GM18867 (cell line): ENCODE measurements at regions not wholly inside any gene's neighbourhood (a gene's known extent, or its start where the extent isn't known, plus 50 kb on each side); places are given as distances from the start of the nearest gene placed in this dataset.

Experiments
- ATAC-seq: cut with Tn5 transposase; IDR thresholded peaks from one replicate; pipeline ENCODE4 v1.9.1; 2021; ENCODE audit warnings: mild to moderate bottlenecking, moderate library complexity; ENCODE audit not compliant: unreplicated experiment

DNA sequence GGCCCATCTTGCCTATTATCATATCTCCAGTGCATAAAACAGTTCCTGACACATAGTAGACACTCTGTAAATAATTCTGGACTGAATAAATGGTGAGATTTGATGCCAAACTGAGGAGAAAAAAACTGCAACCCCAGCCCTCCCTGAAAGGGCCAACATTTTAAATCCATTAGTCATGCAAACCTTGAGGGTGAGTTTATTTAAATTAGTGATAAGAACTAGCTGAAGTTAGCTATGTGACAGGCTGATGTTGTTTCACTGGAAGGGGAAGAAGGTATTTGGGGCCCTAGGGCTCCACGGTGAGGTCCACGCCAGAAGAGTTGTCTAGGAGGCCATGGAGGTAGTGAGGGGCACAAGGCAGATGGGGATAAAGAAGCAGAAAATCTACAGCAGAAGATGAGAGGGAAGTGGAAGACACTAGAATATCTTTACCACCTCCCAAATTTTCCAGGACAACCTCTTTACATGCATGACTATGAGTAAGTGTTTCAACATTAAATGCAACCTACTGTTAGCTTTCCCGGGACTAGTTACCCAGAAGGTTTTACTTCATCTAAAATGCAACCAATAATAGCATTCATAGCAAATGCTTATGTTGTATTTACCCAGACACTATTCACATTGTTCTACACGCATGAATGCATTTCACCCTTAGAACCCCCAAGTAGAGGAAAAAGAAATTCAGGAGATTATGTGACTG lies 183.2 kb upstream of the LYZL1 start:
- ATAC-seq, result no peak

DNA sequence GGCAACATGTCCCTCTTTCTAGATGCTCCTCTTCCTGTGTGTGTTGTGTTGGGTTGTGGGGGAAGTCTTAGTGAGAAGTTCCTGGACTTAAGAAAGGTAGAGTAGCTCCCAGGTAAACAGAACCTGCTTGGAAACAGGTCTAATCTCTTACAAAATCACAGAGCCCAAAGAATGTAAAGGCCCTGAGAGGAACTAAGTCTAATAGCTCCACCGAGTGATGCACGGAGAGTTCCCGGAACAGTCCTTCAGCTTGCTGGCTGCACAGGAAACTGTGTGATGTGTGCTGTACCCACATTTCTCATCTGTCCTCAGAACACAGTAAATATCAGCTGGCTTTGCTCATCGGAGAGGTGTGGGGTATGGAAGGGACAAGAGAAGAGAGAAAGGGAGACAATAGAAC lies 182.6 kb upstream of the LYZL1 start:
- ATAC-seq, result no peak

DNA sequence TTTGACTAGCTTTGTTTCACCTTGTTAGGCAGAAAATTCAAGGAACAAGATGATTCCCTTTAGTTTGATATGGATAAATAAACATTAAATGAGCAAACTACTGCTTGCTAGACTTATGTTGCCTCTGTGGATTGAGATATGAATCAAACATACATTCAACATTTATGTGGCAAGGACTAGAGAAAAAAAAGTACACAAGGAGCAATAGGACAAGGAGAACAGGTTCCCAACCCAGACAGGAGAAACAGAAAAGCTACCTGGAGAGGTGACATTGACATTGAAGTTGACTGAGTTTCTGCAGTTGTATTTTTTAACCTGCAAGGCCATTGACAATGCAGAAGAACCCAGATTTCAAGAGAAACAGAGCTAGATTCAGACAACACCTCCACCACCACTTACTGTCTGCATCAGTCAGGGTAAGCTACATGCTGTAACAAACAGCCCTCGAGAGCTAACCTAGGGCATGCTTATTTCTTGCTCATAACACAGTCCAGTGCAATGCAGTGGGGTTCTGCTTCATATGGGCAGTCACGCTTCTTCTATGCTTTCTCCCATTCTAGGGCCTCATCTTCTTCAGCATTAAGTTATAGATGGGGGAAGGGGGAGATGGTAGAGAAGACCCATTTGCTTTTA lies 180.9 kb upstream of the LYZL1 start:
- no peak for ATAC-seq

DNA sequence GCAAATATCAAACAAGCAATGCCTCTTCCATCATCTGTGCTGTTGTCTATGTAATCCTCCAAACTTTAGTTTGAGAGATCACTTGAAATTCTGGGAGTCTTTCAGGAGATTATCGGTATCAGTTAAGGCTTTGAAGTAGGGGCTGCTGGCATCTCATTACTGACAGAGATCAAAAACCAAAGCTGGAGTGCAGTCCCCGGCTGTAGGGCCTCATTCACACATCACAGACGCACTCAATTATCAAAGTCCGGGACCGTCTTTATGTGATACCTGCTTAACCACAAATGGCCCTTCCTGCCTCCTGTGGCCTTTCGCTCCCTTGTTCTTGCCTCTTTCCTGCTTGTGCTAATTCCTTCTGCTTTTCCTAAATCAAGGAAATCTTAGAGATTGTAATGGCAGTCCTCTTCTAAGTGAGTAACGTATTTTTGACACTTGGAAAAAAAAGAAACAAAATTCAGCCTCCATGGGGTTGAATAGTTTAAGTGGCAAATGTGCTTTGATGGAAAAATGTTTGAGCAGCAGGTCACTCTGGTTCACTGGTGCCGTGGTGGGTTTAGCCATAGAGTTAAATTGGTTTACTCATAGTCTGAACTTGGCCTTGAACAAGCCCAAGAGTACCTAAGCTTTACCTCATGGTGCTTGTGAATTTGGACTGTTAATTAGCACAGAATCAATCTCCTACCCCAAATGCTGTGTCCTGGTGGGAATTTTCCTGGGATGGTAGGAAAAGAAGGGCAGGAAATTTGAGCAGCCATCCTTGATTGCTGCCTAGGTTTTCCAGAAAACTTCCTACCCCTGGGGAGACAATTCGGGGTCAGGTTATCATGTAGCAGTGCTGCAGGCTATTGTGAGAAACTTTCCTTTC lies 178.9 kb upstream of the LYZL1 start:
- ATAC-seq, result no peak

DNA sequence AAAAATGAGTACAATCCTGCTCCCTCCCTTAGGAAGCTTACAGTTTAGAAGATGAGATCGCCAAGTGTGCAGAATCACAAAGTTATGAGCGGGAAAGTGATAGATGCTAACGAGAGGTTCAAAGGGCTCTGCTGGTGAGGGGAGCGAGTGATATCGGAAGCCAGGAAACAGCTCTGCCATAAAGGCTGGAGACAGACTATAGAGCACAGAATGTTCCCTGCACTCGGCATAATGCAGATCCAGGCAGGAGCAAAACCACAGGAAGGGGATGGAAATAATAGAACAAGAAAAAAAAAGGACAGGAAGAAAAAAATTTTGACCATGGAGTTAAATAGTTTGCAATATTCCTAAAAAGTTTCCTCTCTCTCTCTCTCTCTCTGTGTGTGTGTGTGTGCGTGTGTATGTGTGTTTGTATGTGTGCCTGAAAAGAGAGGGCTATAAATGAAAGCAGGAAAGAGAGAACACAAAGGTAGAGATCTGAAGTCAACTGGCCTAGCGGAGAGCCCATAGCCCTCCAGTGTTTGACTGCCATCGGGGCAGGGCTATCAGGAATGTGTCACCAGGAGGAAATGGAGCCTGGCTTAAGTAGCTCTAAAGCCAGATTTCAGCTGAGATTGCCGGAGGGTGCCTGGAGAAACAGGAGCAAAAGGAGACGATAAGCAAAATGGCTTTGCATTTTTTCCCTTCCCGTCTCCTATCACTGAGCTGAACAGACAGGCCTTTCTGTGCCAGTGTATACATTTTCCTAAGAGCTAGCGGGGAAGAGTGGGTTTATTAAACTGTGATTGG lies 175.8 kb upstream of the LYZL1 start:
- no peak for ATAC-seq

DNA sequence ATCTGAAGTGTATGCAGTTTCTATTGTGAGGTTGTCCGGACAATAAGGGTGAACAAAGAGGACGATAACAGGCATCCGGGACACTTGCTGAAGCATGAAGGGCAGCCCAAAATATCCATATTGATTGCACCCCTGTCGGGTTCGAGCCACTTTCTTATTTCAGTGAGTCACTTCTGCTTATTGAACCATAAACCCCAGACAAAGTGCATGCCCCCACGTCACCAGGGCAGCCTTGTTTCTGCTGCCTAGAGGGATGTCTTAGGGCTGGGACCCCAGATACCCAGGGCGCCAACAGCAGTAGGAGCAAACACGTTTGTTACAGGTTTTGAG lies 175.3 kb upstream of the LYZL1 start:
- no peak for ATAC-seq

DNA sequence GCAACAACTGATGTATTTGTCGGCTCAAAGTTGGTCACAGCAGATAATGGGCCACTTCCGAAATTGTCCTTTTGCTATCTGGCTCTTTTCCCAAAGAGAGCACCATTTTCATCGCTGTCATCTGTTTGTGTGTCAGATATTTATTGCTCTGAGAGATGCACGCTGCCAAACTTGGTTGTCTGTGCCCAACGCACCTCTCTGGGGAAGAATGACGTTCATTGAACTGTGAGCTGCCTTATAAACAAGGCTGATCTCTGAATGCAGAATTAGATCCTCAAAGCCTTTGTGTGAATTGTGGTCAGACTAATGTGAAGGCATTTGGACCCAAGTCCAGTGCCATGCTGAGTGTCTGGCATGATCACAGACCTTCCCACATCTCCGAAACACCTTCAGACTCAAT lies 174.7 kb upstream of the LYZL1 start:
- no peak for ATAC-seq

DNA sequence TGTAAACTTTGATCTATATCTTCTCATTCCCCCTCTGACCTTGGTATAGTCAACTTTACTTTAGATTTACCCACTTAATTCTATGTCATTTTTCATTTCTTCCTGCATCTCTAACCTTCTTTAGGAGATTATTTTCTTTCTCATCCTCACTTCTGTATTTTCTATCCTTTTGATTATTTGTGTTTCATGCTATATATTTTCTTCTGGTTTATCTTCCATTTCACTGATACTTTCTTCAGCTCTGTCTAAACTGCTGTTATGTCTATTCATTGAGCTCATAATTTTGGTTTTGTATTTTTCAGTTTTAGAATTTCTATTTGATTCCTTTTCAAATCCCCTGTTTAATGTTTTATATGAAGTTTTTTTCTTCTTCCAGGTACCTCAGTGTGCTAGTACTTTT lies 171.1 kb upstream of the LYZL1 start:
- ATAC-seq, result no peak

DNA sequence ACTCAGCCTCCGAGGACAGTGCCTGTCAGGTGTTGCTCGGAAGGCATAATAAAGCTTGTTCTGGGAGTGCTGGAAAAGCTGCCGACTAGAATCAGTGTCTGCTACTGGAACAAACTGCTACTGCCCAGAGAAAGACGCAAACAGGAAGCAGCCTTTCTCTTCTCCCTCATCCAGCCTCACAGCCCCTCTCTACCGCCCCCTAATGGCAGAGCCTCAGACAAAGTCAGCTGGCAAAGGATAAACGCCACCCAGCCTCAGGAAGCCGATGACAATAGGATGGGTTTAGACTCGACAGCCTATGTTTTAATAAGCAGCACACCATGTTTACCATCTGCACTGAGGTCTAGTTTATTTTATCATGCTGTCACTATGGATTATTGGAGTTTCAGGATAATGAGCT lies 169.5 kb upstream of the LYZL1 start:
- ATAC-seq, result no peak

DNA sequence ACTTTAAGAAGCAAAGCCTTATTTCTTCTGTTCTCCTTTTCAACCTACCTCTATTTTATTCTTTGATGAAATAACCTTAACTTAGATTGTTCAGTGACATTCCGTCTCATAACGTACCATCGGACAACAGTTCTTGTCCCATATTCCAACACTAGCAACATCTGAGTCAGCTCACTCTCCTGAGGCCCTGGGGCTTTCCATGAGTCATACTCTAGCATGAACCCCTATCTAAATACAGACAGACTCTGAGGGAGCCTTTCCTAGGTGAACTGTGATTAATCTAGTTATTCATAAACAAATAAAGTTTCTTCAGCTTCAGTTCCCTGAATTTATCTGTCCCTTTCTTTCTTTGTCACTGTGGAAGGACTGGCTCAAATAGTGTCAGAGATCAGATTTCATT lies 168.7 kb upstream of the LYZL1 start:
- ATAC-seq, result no peak

DNA sequence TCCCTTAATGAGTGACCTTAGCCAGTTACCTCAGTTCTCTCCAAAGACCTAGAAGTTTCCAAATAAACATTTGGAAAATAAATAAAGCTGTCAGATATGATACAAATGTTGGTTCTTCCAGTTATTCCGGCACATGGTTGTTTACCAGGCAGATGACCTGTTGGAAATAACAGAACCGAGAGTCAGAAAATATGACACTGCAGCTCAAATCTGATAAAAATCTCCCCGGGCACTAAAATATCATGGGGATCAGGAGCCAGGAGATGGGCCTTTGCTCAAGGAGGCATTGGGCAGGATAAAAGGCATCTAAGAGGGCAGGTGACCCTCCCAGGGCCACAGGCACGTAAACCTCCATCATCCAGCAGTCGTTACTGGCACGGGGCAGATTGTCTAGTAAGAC lies 164.0 kb upstream of the LYZL1 start:
- ATAC-seq, result no peak

DNA sequence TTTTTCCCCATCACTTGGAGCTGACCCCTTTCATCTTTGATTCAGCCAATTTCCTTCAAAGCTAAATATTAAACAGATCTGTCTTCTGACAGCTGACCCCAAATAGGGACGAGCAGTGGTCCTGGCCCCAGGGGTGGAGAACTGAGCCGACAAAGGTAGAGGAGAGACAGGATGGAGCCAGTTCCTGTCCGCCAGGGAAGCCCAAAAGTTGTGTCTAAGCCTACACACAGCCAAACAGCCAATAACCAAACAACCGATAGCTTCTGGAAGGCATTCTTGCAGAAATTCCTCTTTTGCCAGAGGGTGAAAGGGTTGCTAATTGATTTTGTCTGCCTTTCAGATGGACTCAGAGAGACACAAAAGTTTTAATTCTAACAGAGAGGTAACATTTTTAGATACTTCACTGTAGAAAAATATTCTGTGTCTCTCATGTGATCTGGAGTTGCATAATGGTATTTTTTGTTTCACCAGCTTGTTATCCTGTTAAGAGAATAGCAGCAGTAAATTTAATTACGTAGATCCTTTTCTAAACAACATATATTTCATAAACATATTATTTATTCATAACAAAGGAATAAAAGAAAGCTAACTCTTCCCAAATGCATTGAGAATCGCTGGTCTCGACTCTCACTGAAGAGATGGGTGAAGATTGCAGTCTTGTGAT lies 161.7 kb upstream of the LYZL1 start:
- no peak for ATAC-seq

DNA sequence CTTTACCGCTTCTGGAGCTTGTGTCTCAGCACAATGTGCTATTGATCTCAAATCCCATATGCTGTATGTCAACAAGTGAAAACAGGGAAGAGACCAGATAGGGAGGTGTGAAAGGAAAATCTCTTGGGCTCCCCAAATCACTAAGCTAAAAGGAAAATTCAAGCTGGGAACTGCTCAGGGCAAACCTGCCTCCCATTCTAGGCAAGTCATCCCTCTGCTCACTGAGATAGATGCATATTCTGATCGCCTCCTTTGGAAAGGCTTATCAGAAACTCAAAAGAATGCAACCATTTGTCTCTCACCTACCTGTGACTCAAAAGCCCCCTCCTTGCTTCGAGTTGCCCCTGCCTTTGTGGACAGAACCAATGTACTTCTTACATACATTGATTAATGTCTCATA lies 161.1 kb upstream of the LYZL1 start:
- no peak for ATAC-seq

DNA sequence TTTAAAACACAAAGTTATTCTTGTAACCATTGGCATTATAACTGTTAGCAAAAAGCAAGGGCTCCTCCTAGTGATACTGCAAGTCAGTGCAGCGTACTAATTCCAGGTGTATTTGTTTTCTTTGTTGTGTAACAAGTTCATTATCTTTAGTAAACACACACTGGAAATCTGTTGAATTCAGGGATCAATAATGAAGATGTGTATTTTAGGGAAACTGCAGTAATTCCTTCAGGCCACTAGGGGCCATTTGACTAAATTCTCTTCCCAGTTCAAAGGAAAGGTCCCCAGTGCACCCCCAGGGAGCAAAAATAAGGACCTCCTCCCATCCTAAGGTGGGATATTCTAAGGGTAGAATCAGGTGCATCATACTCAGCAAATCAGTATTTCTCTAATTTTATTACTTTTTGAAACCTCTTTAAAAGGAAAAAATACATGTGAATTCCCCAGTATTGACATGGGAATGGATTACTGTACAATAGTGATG lies 158.6 kb upstream of the LYZL1 start:
- no peak for ATAC-seq

DNA sequence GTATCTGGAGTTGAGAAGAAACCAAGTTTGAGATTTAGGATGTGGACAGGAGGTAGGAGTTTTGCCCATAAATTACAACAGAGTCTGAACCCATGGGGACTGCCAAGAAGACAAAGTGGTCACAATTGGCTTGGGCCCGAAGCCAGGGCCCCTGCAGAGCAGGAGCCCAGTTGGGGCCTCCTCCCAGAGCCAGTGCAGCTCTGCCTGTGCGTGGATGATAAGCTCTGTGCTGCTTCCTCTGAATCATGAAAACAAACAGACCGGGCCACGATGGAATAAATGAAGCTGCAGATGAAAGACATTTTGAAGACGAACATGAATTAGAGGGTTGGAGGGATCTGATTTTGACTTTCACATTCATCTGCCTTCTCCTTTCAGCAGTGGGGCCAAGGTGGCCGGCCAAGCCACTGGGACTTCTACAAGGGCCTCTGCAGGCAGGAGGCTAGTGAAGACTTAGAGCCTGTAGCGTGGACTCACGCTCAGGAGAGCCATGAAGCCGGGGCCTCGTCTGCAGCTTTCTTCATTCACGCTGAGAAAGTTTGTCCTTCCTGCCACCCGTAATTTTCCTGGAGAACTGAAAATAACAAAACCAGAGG lies 156.8 kb upstream of the LYZL1 start:
- ATAC-seq, result no peak

DNA sequence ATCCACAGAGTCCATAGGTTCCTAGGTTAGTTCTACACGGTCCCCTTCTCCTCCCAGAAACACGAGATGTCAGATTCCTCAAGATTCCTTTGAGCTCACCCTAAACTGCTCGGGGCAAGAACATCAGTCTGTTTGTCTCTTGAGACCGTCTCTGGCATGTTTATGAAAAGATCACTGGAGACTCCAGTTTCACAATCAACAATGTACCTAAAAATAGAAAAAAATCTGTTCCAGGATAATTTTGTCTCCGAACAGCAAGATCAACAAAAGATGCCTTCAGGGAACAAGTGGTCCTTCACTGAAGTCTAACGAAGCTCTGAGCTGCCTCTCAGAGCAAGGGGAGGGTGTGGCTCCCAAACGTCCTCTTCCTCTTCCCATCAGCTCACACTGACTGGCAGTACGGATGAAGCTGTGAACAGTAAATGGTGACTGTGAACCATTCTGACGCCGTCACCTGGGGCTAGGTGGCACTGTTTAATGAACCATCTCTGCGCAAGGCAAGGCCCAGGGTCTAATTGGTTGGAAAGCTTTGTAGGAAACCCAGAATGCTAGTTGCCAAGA lies 156.2 kb upstream of the LYZL1 start:
- no peak for ATAC-seq

DNA sequence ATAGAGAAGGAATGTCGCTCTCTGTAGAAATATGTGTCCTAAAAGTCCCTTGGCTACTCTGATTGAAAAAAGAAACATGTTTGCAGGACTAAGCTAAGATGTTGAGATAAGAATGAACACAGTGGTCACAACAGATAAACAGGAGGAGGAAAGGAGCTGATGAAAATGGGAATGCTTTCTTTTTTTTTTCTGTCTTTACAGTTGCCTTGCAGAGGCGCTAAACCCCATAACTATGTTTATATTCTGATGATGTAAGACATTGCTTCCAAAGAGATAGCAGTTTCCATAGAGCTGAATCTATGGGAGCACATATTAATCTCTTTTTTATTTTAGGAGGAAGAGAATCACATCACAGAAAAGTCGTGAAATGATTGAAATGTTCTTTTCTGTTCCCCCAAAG lies 153.5 kb upstream of the LYZL1 start:
- ATAC-seq, result no peak

DNA sequence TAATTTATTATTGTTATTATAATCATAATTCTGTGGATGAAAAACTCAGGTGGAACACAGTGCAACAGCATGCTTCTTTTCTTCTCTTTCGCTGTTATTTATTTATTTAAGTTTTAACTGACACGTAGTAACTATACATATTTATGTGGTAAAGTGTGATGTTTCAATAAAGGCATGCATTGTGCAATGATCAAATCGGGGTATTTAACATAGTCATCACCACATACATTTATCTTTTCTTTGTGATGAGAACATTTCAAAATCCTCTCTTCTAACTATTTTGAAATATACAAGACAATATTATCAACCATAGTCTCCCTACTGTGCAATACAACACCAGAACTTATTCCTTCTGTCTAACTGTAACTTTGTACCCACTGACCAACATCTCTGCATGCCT lies 152.5 kb upstream of the LYZL1 start:
- no peak for ATAC-seq

DNA sequence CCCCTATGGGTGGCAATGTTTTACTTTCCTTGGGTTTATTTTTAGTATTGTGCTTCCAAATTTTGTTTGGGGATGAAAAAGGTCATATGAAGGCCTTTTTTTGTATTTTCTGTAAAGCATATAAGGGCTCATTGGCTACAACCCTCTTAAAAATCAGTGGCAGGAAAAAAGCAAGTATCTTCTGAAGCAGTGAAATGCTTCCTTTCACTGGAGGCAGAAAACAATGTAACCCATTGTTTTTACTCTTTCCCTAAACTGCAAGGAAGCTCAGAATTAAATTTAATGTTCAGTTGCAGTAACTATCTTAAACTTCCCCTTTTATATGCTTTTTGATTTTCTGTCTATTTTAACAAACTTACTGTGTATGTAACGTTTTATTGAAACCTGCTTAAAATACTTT lies 148.7 kb upstream of the LYZL1 start:
- ATAC-seq, result no peak

DNA sequence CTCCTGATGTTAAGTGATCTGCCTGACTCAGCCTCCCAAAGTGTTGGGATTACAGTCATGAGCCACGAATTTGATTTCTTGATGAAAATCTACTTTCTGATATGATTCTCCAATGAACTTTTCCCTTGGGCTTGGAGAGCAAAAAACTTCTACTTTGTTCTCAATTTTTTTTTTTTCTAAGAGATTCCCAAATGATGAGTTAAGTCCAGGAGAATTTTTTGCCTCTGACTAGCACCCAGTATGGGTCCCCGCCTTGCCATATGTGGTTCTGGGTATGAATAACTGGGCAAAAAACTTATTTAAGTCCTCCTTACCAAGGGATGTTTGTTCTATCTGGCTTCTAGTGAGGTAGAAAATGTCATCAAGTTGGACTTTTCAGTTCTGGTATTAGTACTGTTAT lies 147.9 kb upstream of the LYZL1 start:
- ATAC-seq, result no peak
